Common myeloid progenitor, CD34-positive (primary cell): ENCODE measurements at regions not wholly inside any gene's neighbourhood (a gene's known extent, or its start where the extent isn't known, plus 50 kb on each side); places are given as distances from the start of the nearest gene placed in this dataset.

Experiments used
- CTCF ChIA-PET: fragments of 350-600 bp; sonication (Branson Sonifier 250); formaldehyde crosslinking; loops from one replicate; lab custom pipeline; 2021; ENCODE audit warnings: antibody characterized with exemption; lab: Charles Lee
- POLR2A ChIA-PET: fragments of 350-600 bp; sonication (Branson Sonifier 250); formaldehyde crosslinking; loops from one replicate; lab custom pipeline; 2021; ENCODE audit warnings: antibody characterized with exemption; lab: Charles Lee
- DNase-seq, 3 donors: peaks; one replicate each; pipeline versions ENCODE4 v3.0.0 to v3.0.0-alpha.2; 2013
- H3K27ac ChIP-seq, 2 experiments: 1 replicate in 1 of 2; 2 replicates in 1 of 2; pipeline ENCODE4 v1.7.0; 2013; ENCODE audit warnings: inconsistent platforms in 2 of 2, low read length in 2 of 2, mild to moderate bottlenecking in 2 of 2, low read depth in 1 of 2, moderate library complexity in 1 of 2; ENCODE audit not compliant: severe bottlenecking in 2 of 2, insufficient read depth in 1 of 2, poor library complexity in 1 of 2
- H3K27me3 ChIP-seq, 5 experiments: replicated peaks in 2 of 5; 1 replicate in 3 of 5; 2 replicates in 2 of 5; pipeline versions ENCODE4 v1.6.1 to v1.7.0; 2013; ENCODE audit warnings: low read length in 4 of 5, mild to moderate bottlenecking in 2 of 5, moderate library complexity in 2 of 5, inconsistent platforms in 1 of 5; ENCODE audit not compliant: insufficient read depth in 5 of 5, control insufficient read depth in 4 of 5
- H3K36me3 ChIP-seq, 4 experiments: 1 replicate in 2 of 4; 2 replicates in 2 of 4; pipeline versions ENCODE4 v1.6.1 to v1.7.0; 2013; ENCODE audit warnings: low read length in 3 of 4, control low read depth in 1 of 4, mild to moderate bottlenecking in 1 of 4; ENCODE audit not compliant: control insufficient read depth in 4 of 4, insufficient read depth in 4 of 4
- H3K4me1 ChIP-seq, 4 experiments: 1 replicate in 3 of 4; 2 replicates in 1 of 4; pipeline versions ENCODE4 v1.6.1 to v1.7.1; 2013; ENCODE audit warnings: low read length in 3 of 4, mild to moderate bottlenecking in 3 of 4, control low read depth in 1 of 4, inconsistent platforms in 1 of 4, moderate library complexity in 1 of 4; ENCODE audit not compliant: control insufficient read depth in 4 of 4, insufficient read depth in 4 of 4; ENCODE audit errors: control extremely low read depth in 1 of 4
- H3K4me3 ChIP-seq, 7 experiments: 1 replicate in 4 of 7; 2 replicates in 3 of 7; pipeline versions ENCODE4 v1.5.1 to v1.7.0; 2013; ENCODE audit warnings: mild to moderate bottlenecking in 7 of 7, low read length in 6 of 7, moderate library complexity in 6 of 7, inconsistent platforms in 2 of 7, low read depth in 2 of 7, control low read depth in 1 of 7; ENCODE audit not compliant: insufficient read depth in 4 of 7, control insufficient read depth in 1 of 7; ENCODE audit errors: extremely low read depth in 1 of 7
- H3K9me3 ChIP-seq, 5 experiments: 1 replicate in 4 of 5; 2 replicates in 1 of 5; pipeline versions ENCODE4 v1.6.1 to v1.7.1; 2013; ENCODE audit warnings: low read length in 4 of 5, mild to moderate bottlenecking in 2 of 5, inconsistent platforms in 1 of 5, low read depth in 1 of 5, moderate library complexity in 1 of 5; ENCODE audit not compliant: control insufficient read depth in 4 of 5, insufficient read depth in 2 of 5; ENCODE audit errors: control extremely low read depth in 1 of 5
- WGBS: methylation state at CpG from one replicate; pipeline ENCODE4 v1.1.5; 2013; ENCODE audit not compliant: insufficient coverage; 5-methylcytosine and 5-hydroxymethylcytosine counted together

DNA sequence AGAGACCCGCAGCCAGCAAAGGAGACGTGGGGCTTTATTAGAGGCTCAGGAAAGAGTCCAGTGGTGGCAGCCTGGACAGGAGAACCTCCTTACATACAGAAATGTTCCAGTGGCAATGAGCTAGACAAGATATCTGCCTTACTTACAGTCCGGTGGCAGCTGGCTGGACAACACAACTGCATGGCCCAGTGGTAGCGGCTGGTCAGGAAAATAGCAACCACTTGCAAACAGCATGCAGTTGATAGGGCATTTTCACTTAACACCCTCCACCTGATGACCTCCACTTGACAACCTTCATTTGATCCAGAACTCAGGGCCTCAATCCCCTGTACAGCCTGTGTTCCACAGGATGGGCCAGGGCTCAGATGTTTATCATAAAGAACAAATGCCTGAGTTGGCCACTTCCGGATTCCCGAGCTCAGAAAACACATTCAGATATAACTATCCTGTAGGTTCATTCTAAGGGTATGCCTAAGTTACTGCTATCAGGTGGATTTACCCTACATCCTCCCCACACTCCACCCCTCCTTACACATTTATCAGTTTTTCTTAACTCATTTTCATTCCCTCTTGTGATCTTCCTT is 63.3 kb upstream of the ITPRID2 start:
- POLR2A ChIA-PET, result no interaction called here
- 100% methylated on average over 4 of the region's 6 CpGs for WGBS

DNA sequence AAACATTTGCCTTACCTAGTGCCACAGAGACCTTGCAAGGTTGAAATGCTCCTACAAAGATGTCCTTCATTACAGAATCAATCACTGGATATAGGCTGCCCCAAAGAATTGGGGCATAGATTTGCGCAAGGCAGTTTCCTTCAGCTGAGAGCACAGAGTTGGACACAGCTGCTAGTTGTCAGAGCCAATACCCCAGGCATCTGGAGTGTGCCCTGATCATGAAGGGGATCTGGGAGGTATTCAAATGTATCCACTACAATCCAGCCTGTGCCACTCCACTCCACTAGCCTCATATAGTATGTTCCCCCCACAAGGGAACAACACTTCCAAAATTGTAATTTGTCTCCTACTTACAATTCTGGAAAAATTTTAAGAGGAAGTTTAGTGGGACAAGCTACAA is 62.3 kb upstream of the ITPRID2 start:
- H3K27ac ChIP-seq, result no peak overlapping the region
- WGBS, result 100% methylated on average over 1 of the region's 1 CpG
- no peaks in the 10 kb centered on the region for H3K27me3 ChIP-seq
- ChIA-PET POLR2A (no interaction called here), CTCF (no interaction called here)
- no peak for DNase-seq
- H3K36me3 ChIP-seq, result no peaks in the 10 kb centered on the region
- H3K4me1 ChIP-seq, result no peaks in the 10 kb centered on the region
- no peak overlapping the region for H3K4me3 ChIP-seq
- H3K9me3 ChIP-seq, result no peaks in the 10 kb centered on the region

More for the DNA sequence above, 63.3 kb upstream of the ITPRID2 start:
- DNase-seq, result no peak
- Histone ChIP-seq H3K27ac (no peak overlapping the region), H3K36me3 (no peaks in the 10 kb centered on the region), H3K9me3 (no peaks in the 10 kb centered on the region), H3K4me3 (no peak overlapping the region), H3K4me1 (peaks cover 0 to 2% (median 0%) of the 10 kb centered on the region in 4 experiments), H3K27me3 (no peaks in the 10 kb centered on the region)
- CTCF ChIA-PET, result no interaction called here

DNA sequence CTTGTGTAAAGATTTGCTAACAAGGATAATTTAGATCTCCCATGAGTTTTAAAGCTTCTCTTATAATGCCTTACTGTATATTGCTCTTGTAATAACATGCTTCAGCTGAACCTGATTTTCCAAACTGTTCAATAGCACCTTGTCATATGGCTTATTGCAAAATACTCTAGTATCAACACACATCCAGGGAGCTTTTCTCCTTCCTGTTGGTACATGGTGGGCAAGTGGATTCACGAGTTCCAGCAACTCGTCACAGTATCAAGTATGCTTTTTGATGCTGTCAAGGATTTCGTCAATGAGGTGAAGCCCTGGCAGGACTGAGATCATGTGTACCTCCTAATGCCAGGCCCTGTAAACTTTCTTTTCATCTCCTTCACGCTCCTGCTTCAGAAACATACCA is 59.5 kb upstream of the ITPRID2 start:
- Histone ChIP-seq H3K4me1 (no peaks in the 10 kb centered on the region), H3K27ac (no peak overlapping the region), H3K9me3 (no peaks in the 10 kb centered on the region), H3K4me3 (no peak overlapping the region), H3K36me3 (no peaks in the 10 kb centered on the region), H3K27me3 (no peaks in the 10 kb centered on the region)
- CTCF ChIA-PET, result no interaction called here
- no peak for DNase-seq
- POLR2A ChIA-PET, result no interaction called here
- 100% methylated on average over 2 of the region's 4 CpGs for WGBS

DNA sequence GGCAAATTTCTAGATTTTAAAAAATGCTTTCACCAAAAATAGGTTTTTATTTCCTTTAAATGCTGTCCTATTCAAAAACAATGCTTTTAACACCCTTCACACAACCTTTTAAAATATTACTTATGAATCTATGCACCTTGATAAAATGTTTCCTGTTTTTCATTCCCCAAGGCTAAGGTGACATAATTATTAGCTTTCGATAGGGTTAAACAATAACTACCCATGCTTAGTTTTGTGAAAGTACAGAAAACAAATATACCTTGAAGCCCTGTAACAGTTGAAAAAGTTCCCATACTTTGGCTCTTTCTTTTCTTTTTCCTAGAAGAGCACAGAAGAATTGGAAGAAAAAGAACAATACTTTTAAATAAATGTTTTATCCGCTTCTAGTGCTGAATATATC is 54.9 kb upstream of the ITPRID2 start:
- no peaks in the 10 kb centered on the region for H3K4me1 ChIP-seq
- no peaks in the 10 kb centered on the region for H3K36me3 ChIP-seq
- no peak for DNase-seq
- no CpG with 5 or more reads among the region's 2 CpGs for WGBS
- H3K4me3 ChIP-seq, result no peak overlapping the region
- no peaks in the 10 kb centered on the region for H3K27me3 ChIP-seq
- ChIA-PET CTCF (interaction anchor here (1.0 kb wide), 2 partner anchors 9 to 15 kb away, joined by 3 read pairs; no protein-coding TSS in a partner anchor), POLR2A (no interaction called here)
- no peak overlapping the region for H3K27ac ChIP-seq
- H3K9me3 ChIP-seq, result no peaks in the 10 kb centered on the region

DNA sequence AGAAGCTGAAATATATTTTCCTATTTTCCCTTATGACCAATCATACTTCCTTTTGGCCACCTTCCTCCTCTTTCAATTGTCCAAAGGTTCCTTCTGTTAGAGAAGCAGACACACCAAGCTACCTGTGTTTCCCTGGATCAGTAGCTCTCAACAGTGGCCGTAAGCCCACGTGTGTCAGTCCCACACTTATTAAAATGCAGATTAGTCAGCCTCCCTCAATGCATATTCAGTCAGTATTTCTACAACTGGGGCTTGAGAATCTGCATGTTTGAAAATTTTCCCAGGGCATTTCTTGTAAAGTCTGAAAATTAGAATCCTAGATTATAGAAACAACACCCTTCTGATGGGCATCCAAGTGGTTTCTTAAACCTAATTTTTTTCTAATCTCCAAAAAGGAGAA is 54.0 kb upstream of the ITPRID2 start:
- ChIA-PET POLR2A (no interaction called here), CTCF (interaction anchor here (1.0 kb wide), 2 partner anchors 9 to 16 kb away, joined by 3 read pairs; no protein-coding TSS in a partner anchor)
- no peak for DNase-seq
- Histone ChIP-seq H3K4me3 (no peak overlapping the region), H3K27me3 (no peaks in the 10 kb centered on the region), H3K36me3 (no peaks in the 10 kb centered on the region), H3K9me3 (no peaks in the 10 kb centered on the region), H3K4me1 (no peaks in the 10 kb centered on the region), H3K27ac (no peak overlapping the region)
- 100% methylated on average over 2 of the region's 2 CpGs for WGBS

DNA sequence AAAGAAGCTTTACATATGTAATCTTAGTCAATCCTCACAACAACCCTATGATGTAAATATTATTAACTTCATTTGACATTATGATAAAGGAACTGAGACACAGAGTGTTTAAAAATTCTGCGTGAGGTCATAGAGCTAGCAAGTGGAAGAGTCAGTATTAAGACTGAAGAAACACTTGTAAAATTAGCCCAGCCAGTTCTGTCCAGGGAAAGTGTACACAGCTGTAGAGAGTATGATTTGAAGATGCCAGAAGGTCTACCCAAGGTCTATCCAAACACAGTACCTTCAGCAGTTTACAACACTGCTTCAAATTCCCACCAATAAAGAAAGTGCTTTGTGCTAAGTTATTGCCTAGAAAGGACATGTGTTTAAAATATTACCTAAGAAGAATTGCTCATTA is 51.7 kb upstream of the ITPRID2 start:
- no peak overlapping the region for H3K27ac ChIP-seq
- H3K4me1 ChIP-seq, result no peaks in the 10 kb centered on the region
- 100% methylated on average over 1 of the region's 1 CpG for WGBS
- DNase-seq, result no peak
- H3K36me3 ChIP-seq, result no peaks in the 10 kb centered on the region
- ChIA-PET POLR2A (no interaction called here), CTCF (interaction anchor here (1.5 to 2.4 kb wide), 2 partner anchors 9 to 13 kb away, joined by 4 to 7 read pairs; no protein-coding TSS in a partner anchor)
- no peaks in the 10 kb centered on the region for H3K9me3 ChIP-seq
- no peaks in the 10 kb centered on the region for H3K27me3 ChIP-seq
- no peak overlapping the region for H3K4me3 ChIP-seq

DNA sequence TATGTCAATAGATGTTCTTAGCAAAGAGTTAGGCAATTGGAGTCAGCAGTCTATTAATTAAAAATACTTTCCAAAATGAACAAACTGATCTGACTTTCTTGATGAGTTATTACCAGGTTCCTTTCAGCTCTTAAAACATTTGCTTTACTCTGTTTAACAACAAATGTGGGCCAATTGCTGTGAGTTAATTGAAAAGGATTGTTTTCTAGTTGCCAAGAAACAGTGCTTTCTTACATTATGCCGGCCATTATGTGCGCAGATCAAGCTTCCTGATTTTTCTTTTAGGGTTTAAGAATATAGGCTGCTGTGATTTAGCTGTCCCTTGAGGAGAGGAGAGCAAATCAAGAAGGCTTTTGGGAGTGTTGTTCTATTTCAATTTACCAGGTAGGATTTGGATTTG is 50.5 kb upstream of the ITPRID2 start:
- CTCF ChIA-PET, result interaction anchor here (1.4 to 2.4 kb wide), 2 partner anchors 10 to 12 kb away, joined by 3 to 7 read pairs; no protein-coding TSS in a partner anchor
- Histone ChIP-seq H3K4me1 (peaks cover 0 to 1% (median 0%) of the 10 kb centered on the region in 4 experiments), H3K36me3 (no peaks in the 10 kb centered on the region)

More for the DNA sequence above, 50.5 kb upstream of the ITPRID2 start:
- no peaks in the 10 kb centered on the region for H3K27me3 ChIP-seq
- no peak for DNase-seq
- no CpG with 5 or more reads among the region's 2 CpGs for WGBS
- H3K4me3 ChIP-seq, result no peak overlapping the region
- POLR2A ChIA-PET, result interaction anchor here (0.8 kb wide), 1 partner anchor 19 kb away, joined by 3 read pairs; no protein-coding TSS in a partner anchor
- H3K27ac ChIP-seq, result no peak overlapping the region
- H3K9me3 ChIP-seq, result no peaks in the 10 kb centered on the region
